Right forelimb (tissue), 1 donor: ENCODE measurements at regions not wholly inside any gene's neighbourhood (a gene's known extent, or its start where the extent isn't known, plus 50 kb on each side); places are given as distances from the start of the nearest gene placed in this dataset.

ENCODE experiments used
- DNase-seq: peaks from one replicate; pipeline ENCODE4 v3.0.0-alpha.2; 2018

- DNase-seq = no peak
These were observed 924.4 kb upstream of the TENM4 start for GRCh38 chr11:80365076-80365725.

- no peak for DNase-seq
These were observed 921.9 kb upstream of the TENM4 start for GRCh38 chr11:80362563-80363340.

GRCh38 chr11:80355251-80355650 is 914.4 kb upstream of the TENM4 start:
- DNase-seq = no peak

GRCh38 chr11:80350541-80350940 is 909.7 kb upstream of the TENM4 start:
- DNase-seq = no peak

GRCh38 chr11:80349997-80350396 is 909.2 kb upstream of the TENM4 start:
- no peak for DNase-seq

- no peak for DNase-seq
These were observed 905.7 kb upstream of the TENM4 start for GRCh38 chr11:80346353-80347059.

GRCh38 chr11:80343436-80343835 is 902.6 kb upstream of the TENM4 start:
- no peak for DNase-seq

GRCh38 chr11:80338231-80338630 is 897.4 kb upstream of the TENM4 start:
- no peak for DNase-seq

- no peak for DNase-seq
These were observed 890.9 kb upstream of the TENM4 start for GRCh38 chr11:80331694-80332093.

- no peak for DNase-seq
These were observed 889.4 kb upstream of the TENM4 start for GRCh38 chr11:80330264-80330663.

- no peak for DNase-seq
These were observed 887.9 kb upstream of the TENM4 start for GRCh38 chr11:80328774-80329173.

GRCh38 chr11:80327956-80328614 is 887.3 kb upstream of the TENM4 start:
- no peak for DNase-seq

GRCh38 chr11:80321786-80322185 is 881.0 kb upstream of the TENM4 start:
- DNase-seq = no peak

GRCh38 chr11:80320765-80321164 is 879.9 kb upstream of the TENM4 start:
- DNase-seq = no peak

GRCh38 chr11:80320226-80320625 is 879.4 kb upstream of the TENM4 start:
- DNase-seq = no peak

- no peak for DNase-seq
These were observed 876.8 kb upstream of the TENM4 start for GRCh38 chr11:80317612-80318011.

GRCh38 chr11:80315200-80315599 is 874.4 kb upstream of the TENM4 start:
- DNase-seq = no peak

- DNase-seq = no peak
These were observed 868.5 kb upstream of the TENM4 start for GRCh38 chr11:80309301-80309700.

GRCh38 chr11:80307676-80308075 is 866.8 kb upstream of the TENM4 start:
- DNase-seq = no peak

GRCh38 chr11:80297858-80298632 is 857.2 kb upstream of the TENM4 start:
- DNase-seq = no peak

GRCh38 chr11:80293293-80293692 is 852.5 kb upstream of the TENM4 start:
- no peak for DNase-seq

GRCh38 chr11:80284946-80285785 is 844.3 kb upstream of the TENM4 start:
- no peak for DNase-seq
